GF-D8 (cell line): ENCODE measurements at regions not wholly inside any gene's neighbourhood (a gene's known extent, or its start where the extent isn't known, plus 50 kb on each side); places are given as distances from the start of the nearest gene placed in this dataset.
"Not testable (repeated sequence)": the region's sequence is repeated elsewhere in the genome, so short reads cannot be mapped to it uniquely, and the experiment has no call there.

ENCODE experiments used
- DNase-seq: peaks from one replicate; lab custom pipeline; 2025; lab: John Stamatoyannopoulos, UW

DNA sequence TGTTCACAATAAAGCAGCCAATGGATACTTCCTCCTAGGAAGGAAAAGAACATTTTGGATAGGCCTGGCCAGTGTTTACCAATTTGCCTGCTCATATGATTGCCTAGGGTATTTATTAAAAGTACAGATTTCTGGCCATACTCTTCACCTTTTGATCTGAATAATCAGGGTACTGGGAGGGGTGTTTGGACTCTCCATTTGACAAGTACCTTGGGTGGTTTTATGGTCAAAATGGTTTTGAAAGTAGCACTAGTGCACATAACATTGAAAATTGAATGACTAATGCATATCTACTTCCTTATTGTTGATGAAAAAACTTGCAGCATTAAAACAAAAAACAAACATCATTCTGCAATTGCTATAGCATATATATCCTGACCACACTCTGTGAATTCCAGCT, 333.3 kb upstream of the CDH2 start:
- no peak for DNase-seq

- no peak for DNase-seq
These were observed 327.1 kb upstream of the CDH2 start for GRCh38 chr18:28504066-28504465.

- no peak for DNase-seq
These were observed 317.2 kb upstream of the CDH2 start for GRCh38 chr18:28494151-28494550.

DNA sequence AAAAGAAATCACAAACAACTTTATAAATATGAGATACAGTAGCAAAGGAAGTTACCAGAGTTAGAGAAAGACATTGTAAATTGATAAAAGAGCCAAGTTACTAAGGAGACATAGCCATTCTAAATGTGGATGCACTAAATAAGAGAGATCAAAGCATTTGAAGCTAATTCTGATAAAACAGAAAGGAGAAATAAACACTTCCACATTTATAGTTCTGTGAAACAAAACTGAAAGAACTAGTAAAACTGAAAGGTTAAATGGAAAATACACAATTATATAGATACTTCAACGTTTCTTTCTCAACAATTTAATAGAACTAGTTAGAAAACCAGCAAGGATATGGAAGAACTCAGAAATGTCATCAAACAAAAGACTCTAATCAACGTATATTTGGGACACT, 309.0 kb upstream of the CDH2 start:
- DNase-seq: no peak

- DNase-seq: no peak
These were observed 308.4 kb upstream of the CDH2 start for GRCh38 chr18:28485210-28485801.

DNA sequence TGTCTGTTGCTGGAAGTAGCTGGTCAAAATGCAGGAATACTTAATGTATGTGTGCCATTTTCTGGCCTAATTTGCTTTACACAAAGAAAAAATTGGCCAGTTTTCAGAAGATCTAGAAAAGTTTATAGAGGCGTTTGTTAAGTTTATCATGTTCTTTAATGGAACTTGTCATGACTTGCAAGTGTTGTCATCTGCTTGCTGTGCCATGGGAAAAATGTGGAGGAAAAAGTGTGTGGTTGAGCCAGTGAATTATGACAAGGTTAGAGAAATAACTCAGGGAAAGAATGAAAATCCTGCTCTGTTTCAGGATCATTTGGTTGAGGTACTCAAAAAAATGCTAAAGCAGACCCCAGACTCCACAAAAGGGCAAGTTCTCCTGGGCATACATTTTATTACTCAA, 301.6 kb upstream of the CDH2 start:
- no peak for DNase-seq

GRCh38 chr18:28476302-28476701, 299.4 kb upstream of the CDH2 start:
- DNase-seq: no peak

- no peak for DNase-seq
These were observed 293.0 kb upstream of the CDH2 start for GRCh38 chr18:28469946-28470345.

DNA sequence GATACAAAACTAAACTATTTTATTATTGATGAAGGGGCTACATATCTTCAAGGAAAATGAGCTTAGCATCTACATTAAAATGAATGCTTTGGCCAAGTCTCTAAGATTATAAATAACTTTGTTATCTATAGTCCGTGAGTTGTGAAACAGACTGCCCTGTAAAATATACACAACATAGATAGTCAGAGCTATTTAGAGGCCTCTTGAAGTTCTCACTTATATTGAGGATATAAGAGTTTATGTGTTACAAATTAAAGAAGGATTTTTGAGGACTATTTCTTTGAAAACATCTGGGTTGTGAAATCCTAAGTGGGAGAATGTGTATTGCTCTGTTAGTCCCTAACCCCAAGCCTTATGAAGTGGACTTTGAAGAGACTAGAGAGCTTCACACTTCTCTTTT, 292.0 kb upstream of the CDH2 start:
- DNase-seq: no peak

GRCh38 chr18:28466204-28466603, 289.3 kb upstream of the CDH2 start:
- no peak for DNase-seq

- no peak for DNase-seq
These were observed 282.7 kb upstream of the CDH2 start for GRCh38 chr18:28459587-28459986.

GRCh38 chr18:28458751-28459150, 281.8 kb upstream of the CDH2 start:
- DNase-seq: no peak

DNA sequence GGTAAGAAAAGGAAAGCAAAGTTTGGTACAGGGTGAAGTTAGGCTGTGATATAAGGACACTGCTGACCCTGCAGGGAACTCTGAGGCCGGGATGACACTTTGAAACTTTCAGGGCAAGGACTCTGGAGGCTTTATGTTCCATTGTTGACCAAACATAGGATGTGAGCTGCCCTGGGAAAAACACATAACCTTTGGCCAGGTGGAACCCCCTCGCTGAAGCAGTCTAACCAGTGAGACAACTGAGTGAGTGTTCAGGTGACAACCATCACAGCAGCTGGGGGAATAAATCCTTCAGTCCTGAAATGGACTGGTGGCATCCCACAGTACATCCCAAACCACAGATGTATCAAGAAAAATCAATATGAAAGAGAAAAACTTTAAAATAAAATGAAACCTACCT, 280.9 kb upstream of the CDH2 start:
- DNase-seq: no peak

DNA sequence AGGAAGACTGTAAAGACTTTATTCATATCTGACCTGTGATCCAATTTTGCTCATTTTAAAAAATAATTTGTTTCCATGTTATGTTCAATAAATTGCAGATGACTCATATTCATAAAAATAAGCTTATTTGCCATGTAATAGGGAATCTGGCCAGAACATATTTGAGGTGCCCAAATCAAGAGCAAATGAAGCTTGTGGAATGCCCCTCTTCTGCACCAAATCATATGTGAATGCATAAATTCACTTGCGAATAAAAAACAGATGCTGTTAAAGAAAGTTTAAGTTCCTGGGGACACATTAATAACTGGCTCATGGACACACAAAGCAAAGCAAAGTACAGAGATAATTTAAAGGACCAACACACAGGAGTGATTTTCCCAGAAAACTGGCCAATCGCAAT, 279.0 kb upstream of the CDH2 start:
- no peak for DNase-seq

- DNase-seq: no peak
These were observed 262.9 kb upstream of the CDH2 start for GRCh38 chr18:28439870-28440269.

GRCh38 chr18:28438381-28438780, 261.5 kb upstream of the CDH2 start:
- no peak for DNase-seq

DNA sequence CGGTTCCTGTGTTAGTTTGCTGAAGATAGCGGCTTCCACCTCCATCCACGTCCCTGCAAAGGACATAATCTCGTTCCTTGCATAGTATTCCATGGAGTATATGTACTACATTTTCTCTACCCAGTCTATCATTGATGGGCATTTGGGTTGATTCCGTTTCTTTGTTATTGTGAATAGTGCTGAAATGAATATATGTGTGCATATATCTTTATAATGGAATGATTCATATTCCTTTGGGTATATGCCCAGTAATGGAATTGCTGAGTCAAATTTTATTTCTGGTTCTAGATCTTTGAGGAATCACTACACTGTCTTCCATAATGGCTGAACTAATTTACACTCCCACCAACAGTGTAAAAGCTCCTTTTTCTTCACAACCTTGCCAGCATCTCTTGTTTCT, 255.4 kb upstream of the CDH2 start:
- no peak for DNase-seq

- no peak for DNase-seq
These were observed 249.0 kb upstream of the CDH2 start for GRCh38 chr18:28425886-28426285.

DNA sequence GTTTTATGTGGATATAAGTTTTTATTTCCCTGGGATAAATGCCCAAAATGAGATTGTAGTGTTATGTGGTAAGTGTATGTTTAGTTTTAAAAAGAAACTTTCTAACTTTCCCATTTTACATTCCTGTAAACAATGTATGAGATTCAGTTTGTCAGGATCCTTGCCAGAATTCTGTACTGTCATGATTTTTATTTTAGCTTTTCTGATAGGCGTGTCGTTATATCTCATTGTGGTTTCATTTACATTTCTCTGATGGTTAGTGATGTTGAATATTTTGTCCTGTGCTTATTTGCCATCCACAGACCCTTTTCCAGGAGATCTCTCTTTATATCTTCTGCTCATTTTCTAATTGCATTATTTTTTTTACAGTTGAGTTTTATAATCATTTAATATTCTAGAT, 245.6 kb upstream of the CDH2 start:
- no peak for DNase-seq

- DNase-seq: not testable (repeated sequence)
These were observed 245.0 kb upstream of the CDH2 start for GRCh38 chr18:28421950-28422349.

DNA sequence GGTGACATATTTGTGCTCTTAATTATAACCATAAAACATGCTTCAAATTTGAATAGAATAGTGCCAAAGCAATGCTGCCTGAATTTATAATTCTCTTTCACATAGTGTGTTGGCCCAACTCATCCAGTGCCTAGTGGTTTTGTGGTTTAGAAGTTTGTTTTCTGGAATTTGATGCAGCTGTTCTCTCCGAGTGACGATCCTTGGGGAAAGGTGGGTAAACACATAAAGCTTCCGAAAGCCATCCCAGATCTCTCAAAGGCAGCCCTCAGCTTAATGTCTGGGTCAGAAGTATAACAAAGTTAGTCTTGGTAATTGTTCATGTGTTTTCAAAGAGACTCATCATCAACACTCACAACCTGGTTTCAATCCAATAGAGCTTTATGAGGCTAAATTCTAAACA, 235.6 kb upstream of the CDH2 start:
- DNase-seq: no peak

GRCh38 chr18:28411806-28412205, 234.9 kb upstream of the CDH2 start:
- no peak for DNase-seq

DNA sequence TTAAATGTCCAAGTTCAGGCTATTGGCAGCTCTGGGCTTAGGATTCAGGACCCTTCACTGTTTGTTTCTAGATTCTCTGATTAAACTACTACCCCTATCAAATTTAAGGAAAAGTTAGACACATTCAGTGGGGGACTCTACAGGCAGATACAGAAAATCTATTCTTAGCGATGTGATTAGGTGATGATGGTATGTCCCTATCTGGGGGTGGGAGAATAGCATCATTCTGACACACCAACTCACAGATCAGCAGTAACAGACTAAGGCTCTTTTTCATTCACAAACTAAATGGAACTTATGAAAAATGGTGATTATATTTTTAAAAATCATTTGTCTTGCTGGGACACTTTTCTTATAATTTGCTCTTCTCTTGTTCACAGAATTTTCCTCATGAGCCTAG, 232.9 kb upstream of the CDH2 start:
- DNase-seq: no peak

DNA sequence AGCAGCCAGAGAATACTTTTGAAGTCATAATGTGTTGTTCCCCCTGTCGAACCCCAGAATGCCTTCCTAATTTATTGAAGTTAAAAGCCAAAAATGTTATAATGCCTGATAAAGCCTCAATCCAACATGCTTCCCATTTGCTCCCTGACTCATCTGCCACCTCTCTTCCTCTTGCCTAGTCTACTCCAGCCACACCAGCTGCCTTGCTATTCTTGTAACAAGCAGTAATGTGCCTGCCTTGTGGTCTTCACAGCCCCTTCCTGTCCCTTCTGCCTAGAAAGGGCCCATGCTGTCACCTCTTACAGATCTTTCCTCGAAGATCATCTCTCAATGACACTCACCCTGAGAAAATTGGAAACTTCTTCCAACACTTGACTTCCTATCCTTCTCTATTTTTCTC, 231.6 kb upstream of the CDH2 start:
- DNase-seq: no peak

DNA sequence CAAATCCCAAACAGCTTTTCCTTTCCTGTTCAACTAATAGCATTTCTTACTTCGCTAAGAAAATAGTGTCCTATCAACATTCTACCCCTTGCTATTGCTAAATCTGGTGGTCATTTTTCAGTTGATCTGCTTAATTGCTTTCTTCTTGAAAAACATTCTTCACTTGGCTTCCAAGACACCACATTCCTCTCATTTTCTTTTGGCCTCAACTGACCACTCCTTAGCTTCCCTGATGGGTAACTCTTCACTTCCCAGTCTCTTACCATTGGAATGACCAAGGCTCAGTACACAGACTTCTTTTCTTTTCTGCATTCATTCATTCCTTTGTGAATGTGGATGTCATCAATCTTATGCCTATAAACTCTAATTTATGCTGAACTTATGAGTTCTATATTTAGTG, 230.8 kb upstream of the CDH2 start:
- DNase-seq: no peak
